SU-DHL-6 (cell line): ENCODE measurements at regions not wholly inside any gene's neighbourhood (a gene's known extent, or its start where the extent isn't known, plus 50 kb on each side); places are given as distances from the start of the nearest gene placed in this dataset.

ENCODE experiments used
- H2AFZ ChIP-seq: fragments of 200-600 bp; sonication (generic); 2 replicates; pipeline ENCODE4 v1.6.1; 2014; ENCODE audit warnings: low read depth, mild to moderate bottlenecking, moderate library complexity, mixed read lengths, antibody characterized with exemption, low read length; ENCODE audit not compliant: severe bottlenecking
- H3F3A ChIP-seq: fragments of 200-600 bp; shearing (Covaris generic); 2 replicates; pipeline ENCODE4 v1.6.0; 2016; ENCODE audit warnings: antibody characterized with exemption, mild to moderate bottlenecking; ENCODE audit not compliant: insufficient read depth
- H3K27ac ChIP-seq: fragments of 200-600 bp; sonication (generic); 2 replicates; pipeline ENCODE4 v1.5.1; 2016; ENCODE audit warnings: low read depth, mild to moderate bottlenecking, low read length, moderate library complexity, mixed read lengths
- H3K27me3 ChIP-seq: fragments of 200-600 bp; sonication (generic), shearing (Covaris generic); 2 replicates; pipeline ENCODE4 v1.6.0; 2014; ENCODE audit warnings: mild to moderate bottlenecking, low read length
- H3K36me3 ChIP-seq: fragments of 200-600 bp; sonication (generic); 2 replicates; pipeline ENCODE4 v1.6.1; 2014; ENCODE audit warnings: mild to moderate bottlenecking, low read length, mixed read lengths
- H3K4me2 ChIP-seq: fragments of 300-600, 200-600 bp; shearing (Covaris generic), sonication (generic); 2 replicates; pipeline ENCODE4 v1.6.0; 2014; ENCODE audit warnings: low read length, low read depth, mild to moderate bottlenecking; ENCODE audit not compliant: poor library complexity, severe bottlenecking
- H3K4me3 ChIP-seq: fragments of 200-600 bp; sonication (generic); 2 replicates; pipeline ENCODE4 v1.5.1; 2014; ENCODE audit warnings: antibody characterized with exemption, low read length, mild to moderate bottlenecking, mixed read lengths; ENCODE audit not compliant: insufficient read depth, poor library complexity, severe bottlenecking
- H3K79me2 ChIP-seq: fragments of 200-600 bp; sonication (generic); 2 replicates; pipeline ENCODE4 v1.6.1; 2014; ENCODE audit warnings: mild to moderate bottlenecking, low read length, moderate library complexity; ENCODE audit not compliant: insufficient read depth
- H3K9ac ChIP-seq: fragments of 200-600 bp; sonication (generic); 2 replicates; pipeline ENCODE4 v1.7.0; 2014; ENCODE audit warnings: mild to moderate bottlenecking, low read length
- H3K9me2 ChIP-seq: fragments of 200-600 bp; sonication (generic); replicated peaks from 2 replicates; pipeline ENCODE4 v1.6.1; 2014; ENCODE audit warnings: low read length; ENCODE audit not compliant: insufficient read depth
- H3K9me3 ChIP-seq: fragments of 200-600 bp; sonication (generic); 2 replicates; pipeline ENCODE4 v1.6.1; 2014; ENCODE audit warnings: low read length, mixed read lengths; ENCODE audit not compliant: insufficient read depth
- H4K20me1 ChIP-seq: fragments of 200-600 bp; sonication (generic); 2 replicates; pipeline ENCODE4 v1.6.1; 2014; ENCODE audit warnings: low read depth, mild to moderate bottlenecking, antibody characterized with exemption, low read length, moderate library complexity, mixed read lengths
- EZH2phosphoT487 ChIP-seq: fragments of 200-600 bp; sonication (generic), shearing (Covaris generic); conservative IDR thresholded peaks from 2 replicates; pipeline ENCODE4 v1.6.1; 2018; ENCODE audit warnings: mild to moderate bottlenecking, antibody characterized with exemption, low read length, moderate library complexity, mixed read lengths
- TF ChIP-seq, protein P1 (sequence below): fragments of 200-600 bp; sonication (generic); IDR thresholded peaks from one replicate; pipeline ENCODE4 v1.5.1; 2017; ENCODE audit warnings: antibody characterized with exemption, mild to moderate bottlenecking, low read length, moderate library complexity; ENCODE audit not compliant: insufficient read depth, poor library complexity, severe bottlenecking

DNA sequence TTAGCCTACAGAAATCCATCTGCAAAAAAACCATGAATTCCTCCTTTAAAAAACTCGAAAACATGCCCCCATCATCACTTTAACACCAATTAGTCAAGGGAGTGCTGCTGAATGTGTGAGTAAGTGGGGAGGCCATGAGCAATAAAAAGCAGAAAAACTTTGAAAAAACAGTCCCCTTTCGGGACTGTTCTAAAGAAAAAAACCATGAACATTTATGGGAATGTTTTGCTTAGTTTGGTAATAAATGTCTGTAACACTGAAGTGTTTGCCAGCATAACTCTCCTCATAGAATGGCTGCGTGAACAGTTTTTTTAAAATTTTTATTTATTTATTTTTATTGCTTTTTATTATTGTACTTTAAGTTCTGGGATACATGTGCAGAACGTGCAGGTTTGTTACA, 99.4 kb upstream of the TARS1 start:
- Histone ChIP-seq H3F3A (no peaks in the 10 kb centered on the region), H4K20me1 (no peaks in the 10 kb centered on the region), H3K9me2 (no peaks in the 10 kb centered on the region), H3K79me2 (no peaks in the 10 kb centered on the region), H3K4me2 (no peak overlapping the region), H3K36me3 (no peaks in the 10 kb centered on the region), H3K9me3 (no peaks in the 10 kb centered on the region), H3K4me3 (no peak overlapping the region), H3K9ac (no peak overlapping the region), H2AFZ (no peak overlapping the region), H3K27me3 (no peaks in the 10 kb centered on the region), H3K27ac (no peak overlapping the region)
- TF ChIP-seq EZH2phosphoT487: no peak
- TF ChIP-seq, protein P1, sequence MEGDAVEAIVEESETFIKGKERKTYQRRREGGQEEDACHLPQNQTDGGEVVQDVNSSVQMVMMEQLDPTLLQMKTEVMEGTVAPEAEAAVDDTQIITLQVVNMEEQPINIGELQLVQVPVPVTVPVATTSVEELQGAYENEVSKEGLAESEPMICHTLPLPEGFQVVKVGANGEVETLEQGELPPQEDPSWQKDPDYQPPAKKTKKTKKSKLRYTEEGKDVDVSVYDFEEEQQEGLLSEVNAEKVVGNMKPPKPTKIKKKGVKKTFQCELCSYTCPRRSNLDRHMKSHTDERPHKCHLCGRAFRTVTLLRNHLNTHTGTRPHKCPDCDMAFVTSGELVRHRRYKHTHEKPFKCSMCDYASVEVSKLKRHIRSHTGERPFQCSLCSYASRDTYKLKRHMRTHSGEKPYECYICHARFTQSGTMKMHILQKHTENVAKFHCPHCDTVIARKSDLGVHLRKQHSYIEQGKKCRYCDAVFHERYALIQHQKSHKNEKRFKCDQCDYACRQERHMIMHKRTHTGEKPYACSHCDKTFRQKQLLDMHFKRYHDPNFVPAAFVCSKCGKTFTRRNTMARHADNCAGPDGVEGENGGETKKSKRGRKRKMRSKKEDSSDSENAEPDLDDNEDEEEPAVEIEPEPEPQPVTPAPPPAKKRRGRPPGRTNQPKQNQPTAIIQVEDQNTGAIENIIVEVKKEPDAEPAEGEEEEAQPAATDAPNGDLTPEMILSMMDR: no peak

DNA sequence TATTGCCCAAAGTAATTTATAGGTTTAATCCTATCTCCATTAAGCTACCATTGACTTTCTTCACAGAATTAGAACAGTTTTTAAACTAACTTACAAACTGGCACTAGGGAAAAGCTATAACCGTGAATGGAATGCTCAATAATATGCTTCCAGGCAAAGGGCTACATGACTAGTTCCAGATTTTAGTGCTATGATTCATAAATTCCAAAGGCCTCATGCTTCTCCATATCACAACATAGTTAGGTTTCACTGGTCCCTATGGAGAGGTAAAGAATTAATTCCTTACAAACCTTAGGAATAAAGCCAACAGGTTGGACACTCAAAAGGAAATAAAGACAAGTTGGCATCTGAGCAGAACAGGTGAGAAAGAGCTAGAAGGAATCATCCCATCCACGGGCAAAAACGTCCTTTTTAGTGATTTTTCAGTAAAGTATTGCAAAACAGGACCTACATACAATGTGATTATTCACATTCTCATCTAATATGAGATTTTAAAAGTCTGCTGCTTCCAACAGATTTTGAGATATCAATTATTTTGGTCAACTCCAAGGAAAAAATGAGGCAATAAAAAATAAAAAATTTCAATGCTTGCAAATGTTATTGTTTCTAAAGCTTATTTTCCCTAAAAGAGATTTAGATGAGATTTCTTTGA, 97.0 kb upstream of the TARS1 start:
- TF ChIP-seq EZH2phosphoT487: no peak
- TF ChIP-seq, protein P1: no peak
- H3F3A ChIP-seq: no peaks in the 10 kb centered on the region
- H3K9me2 ChIP-seq: no peaks in the 10 kb centered on the region
- H4K20me1 ChIP-seq: no peaks in the 10 kb centered on the region
- H3K27me3 ChIP-seq: no peaks in the 10 kb centered on the region
- H2AFZ ChIP-seq: no peak overlapping the region
- no peaks in the 10 kb centered on the region for H3K79me2 ChIP-seq
- no peak overlapping the region for H3K27ac ChIP-seq
- no peak overlapping the region for H3K9ac ChIP-seq
- no peaks in the 10 kb centered on the region for H3K9me3 ChIP-seq
- H3K36me3 ChIP-seq: no peaks in the 10 kb centered on the region
- H3K4me2 ChIP-seq: no peak overlapping the region
- no peak overlapping the region for H3K4me3 ChIP-seq

DNA sequence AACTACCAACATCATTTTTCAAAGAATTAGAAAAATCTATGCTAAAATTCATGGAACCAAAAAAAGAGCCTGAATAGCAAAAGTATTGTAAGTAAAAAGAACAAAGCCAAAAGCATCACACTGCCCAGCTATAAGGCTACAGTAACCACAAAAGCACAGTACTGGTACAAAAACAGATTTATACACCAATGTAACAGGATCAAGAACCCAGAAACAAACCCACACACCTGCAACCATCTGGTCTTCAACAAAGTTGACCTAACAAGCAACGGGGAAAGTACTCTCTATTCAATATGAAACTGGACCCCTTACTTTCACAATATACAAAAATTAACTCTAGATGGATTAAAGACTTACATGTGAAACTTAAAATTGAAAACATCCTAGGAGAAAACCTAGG, 94.2 kb upstream of the TARS1 start:
- H3K36me3 ChIP-seq: no peaks in the 10 kb centered on the region
- TF ChIP-seq EZH2phosphoT487: no peak
- TF ChIP-seq, protein P1: no peak
- H3K27ac ChIP-seq: no peak overlapping the region
- H3K9me3 ChIP-seq: no peaks in the 10 kb centered on the region
- H3K9me2 ChIP-seq: no peaks in the 10 kb centered on the region
- no peak overlapping the region for H3K9ac ChIP-seq
- no peak overlapping the region for H3K4me2 ChIP-seq
- no peak overlapping the region for H2AFZ ChIP-seq
- H3K4me3 ChIP-seq: no peak overlapping the region
- H3K27me3 ChIP-seq: no peaks in the 10 kb centered on the region
- no peaks in the 10 kb centered on the region for H3F3A ChIP-seq
- H4K20me1 ChIP-seq: no peaks in the 10 kb centered on the region
- H3K79me2 ChIP-seq: no peaks in the 10 kb centered on the region
